NCI-H2171 treated with DMSO at 0.1 percent for 48 hours (cell line): ENCODE measurements at regions not wholly inside any gene's neighbourhood (a gene's known extent, or its start where the extent isn't known, plus 50 kb on each side); places are given as distances from the start of the nearest gene placed in this dataset.
"Not testable (repeated sequence)": the region's sequence is repeated elsewhere in the genome, so short reads cannot be mapped to it uniquely, and the experiment has no call there.

ENCODE experiments used
- DNase-seq: peaks from one replicate; lab custom pipeline; 2025; lab: John Stamatoyannopoulos, UW

DNA sequence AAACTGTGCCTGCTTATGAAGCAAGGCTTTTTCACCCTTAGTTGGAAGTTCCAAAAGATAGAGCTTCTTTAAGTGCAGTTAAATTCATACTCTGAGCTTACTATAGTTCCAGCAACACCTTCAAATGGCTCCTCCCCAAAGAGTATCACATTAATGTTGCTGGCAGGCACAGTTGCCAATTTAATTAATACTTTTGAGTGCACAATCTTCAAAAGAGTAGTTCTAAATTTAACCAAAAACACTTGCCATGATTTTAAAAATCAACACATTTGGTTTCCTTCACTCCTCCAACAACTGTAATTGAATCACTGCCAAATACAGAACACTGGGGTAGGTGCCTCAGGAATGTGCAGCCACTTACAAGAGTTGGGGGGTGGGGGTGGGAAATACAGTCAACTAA, 150.6 kb upstream of the UBE2E3 start:
- DNase-seq, result no peak

DNA sequence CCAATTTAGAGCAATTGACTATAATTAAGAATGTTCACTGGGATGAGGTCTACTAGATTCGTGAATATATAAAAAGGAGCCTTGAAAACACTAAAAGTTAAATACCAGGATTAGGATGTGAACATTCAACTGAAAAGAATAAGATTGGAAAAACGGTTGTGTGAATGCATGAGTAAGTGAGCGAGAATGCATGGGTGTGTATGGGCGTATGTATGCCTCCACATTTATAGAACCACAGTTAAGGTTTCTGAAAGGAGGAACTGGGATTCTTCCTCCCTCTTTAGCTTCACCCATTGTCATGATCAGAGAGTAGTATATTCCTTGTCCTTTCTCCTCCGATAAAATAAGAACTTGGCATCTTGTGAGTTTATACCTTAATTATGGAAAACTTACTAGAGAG, 151.1 kb upstream of the UBE2E3 start:
- no peak for DNase-seq

DNA sequence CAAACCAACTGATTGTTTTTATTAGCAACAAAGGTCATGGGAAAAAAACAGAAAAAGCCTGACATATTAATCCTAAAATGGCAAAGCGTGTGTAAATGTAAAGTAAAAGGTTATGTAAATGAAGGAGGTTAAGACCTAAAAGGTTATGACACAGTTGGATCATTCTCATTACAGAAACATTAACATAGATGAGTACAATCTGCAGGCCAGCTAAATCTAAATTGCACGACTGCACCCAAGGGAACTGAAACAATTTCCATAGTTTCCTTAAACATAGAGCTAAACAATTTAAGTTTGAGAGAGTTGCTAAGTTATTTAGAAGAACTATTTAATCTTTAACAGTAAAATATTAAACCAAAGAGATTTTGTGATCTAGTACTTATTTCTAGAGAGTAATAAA, 151.6 kb upstream of the UBE2E3 start:
- DNase-seq, result no peak

DNA sequence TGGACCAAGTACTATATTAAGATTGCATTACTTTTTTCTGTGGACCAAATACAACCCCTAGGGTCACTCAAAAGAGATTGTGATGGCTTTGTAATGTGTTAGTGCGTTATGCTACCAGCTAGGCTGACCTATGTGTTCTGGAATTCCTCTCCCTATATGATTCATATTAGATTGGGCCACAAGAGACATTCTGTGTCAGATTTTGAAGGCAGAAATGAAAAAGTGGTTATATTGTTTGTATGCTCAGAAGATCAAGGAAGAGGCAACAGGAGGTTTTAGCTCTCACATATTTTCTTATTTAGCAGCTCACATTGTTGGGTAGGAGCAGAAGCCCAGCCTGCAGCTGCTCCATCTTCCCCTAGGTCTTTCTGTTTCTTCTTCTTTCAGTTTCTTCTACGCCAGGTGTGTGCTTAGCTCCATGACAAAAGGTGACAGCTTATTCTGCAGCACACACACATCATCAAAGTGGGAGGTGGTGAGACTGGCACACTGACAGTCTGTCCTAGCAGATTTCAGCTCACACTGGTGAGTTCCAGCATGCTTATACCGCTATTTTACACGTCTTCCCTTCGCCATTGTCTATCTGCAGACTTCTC, 156.8 kb upstream of the UBE2E3 start:
- DNase-seq, result no peak

DNA sequence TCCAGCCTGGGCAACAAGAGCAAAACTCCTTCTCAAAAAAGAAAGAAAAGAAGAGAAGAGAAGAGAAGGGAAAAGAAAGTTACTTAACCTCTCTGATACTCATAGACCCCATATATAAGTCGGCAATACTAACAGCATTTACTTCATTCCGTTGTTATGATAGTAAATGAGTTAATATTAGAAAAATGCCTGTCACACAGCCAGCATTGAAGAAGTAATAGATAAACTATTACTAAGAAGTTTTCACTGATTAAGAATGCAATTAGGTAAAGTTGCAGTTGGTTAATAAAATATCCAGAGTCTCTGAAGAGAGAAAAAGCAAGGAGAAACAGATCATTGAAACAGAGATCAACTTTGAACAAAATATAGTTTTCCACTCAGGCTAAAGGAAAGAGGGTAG, 161.3 kb upstream of the UBE2E3 start:
- no peak for DNase-seq

DNA sequence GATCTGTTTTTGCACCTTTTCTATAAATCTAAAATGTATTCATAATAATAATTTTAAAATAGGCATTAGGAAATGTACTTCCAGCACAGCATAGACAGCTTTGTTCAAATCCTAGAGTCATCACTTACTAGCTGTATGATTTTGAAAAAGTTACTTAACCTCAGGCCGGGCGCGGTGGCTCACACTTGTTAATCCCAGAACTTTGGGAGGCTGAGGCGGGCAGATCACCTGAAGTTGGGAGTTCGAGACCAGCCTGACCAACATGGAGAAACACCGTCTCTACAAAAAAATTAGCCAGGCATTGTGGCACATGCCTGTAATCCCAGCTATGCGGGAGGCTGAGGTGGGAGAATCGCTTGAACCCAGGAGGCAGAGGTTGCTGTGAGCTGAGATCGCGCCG, 161.7 kb upstream of the UBE2E3 start:
- not testable (repeated sequence) for DNase-seq

DNA sequence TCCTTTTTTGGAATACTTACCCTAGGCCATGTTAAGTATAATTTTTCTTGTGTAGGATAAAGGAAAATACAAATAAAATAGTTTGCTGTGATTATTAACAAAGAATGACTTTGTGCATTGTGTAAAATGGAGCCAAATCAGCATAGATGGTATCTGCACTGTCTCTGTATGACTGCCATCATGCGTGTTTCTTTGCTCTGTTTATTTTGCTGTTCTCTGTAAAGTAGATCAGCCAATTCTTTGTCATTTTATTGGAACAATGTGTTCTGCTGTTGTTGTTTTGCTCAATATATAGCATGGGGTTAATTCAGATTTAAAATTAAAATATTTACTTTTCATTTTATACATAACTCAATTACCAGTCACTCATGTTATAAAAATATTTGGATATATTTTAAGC, 181.3 kb upstream of the UBE2E3 start:
- no peak for DNase-seq

DNA sequence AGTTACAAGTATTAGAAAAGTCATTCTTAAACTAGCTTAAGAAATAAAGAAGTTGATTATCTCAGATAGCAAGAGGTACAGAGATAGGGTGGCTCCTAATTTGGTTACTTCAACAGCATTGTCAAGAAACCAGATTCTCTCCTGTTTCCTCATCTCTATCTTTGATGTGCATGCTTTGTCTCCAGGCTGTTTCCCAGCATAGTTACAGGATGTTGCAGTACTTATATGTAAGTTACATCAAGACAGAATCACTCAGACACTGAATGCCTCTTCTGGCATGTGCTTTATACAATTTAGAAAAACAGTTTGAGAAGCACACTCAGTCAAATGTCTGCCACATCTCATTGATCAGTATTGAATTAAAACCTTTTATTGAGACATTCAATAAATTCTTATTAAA, 189.5 kb upstream of the UBE2E3 start:
- no peak for DNase-seq

DNA sequence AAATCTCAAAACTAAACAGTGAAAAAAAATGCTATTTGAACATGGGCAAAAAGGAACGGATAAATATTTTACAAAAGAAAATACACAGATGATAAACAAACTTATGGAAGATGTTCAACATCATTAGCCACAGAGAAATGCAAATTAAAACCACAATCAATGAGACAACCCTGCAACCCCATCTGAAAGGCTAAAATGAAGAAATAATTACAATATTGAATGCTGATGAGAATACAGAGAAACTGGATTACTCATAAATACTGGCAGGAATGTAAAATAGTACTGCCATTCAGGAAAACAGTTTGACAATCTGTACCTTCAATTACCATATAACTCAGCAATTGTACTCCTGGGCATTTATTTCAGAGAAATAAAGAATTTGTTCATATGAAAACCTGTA, 193.1 kb upstream of the UBE2E3 start:
- no peak for DNase-seq

DNA sequence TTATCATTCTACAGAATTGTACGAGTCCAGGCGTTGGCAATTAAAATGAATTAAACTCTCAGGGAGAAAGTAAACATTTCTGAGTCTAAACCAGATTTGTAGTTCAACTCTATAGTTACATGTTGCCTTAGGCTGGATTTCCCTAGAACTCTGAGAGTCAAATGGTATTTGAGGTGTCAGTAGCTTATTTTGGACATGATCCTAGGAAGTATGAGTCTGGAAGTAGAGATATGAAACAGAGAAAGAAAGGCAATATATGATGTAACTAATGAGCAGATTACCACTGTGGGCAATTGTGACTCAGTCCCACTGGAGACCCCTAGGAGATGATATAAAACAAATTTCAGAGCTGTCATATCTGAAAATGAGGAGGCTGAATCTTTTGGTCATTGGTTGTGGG, 199.1 kb upstream of the UBE2E3 start:
- DNase-seq, result no peak

DNA sequence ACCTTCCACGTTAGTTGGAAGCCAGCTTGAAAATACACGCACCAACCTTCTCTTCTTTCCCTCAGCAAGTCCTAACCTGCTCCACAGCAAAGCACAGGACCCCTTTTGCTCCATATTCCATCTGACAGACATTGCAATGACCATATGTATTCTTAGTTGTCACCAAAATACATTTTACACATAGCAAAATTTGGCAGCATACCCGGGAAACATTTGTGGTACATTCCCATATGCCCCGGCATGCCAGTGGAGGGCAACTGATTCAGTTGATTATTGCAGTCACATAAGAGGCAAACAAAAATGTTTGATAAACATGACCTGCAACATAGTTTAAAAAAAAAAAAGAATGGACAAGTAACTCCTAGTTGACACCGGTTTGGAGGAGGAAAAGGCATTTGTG, 202.1 kb upstream of the UBE2E3 start:
- peak; percentile 95 for DNase-seq

DNA sequence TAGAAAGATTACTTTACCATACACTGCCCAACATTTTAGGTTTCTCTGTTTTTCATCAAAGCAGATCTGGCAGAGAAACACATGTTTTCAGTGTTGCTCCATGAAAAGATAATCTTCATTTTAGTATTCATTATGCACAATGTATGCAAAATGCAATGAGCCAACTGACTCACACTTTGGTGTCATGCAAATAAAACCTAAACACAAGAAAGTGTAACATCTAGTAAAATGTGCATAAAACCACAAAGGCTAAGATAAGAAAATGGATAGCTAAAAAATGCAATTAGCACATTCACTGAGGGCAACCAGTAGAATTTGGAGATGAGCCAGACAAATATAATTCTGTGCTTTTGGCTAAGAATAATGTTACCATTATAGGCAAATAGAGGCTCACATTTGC, 203.5 kb upstream of the UBE2E3 start:
- peak; percentile 14 for DNase-seq

DNA sequence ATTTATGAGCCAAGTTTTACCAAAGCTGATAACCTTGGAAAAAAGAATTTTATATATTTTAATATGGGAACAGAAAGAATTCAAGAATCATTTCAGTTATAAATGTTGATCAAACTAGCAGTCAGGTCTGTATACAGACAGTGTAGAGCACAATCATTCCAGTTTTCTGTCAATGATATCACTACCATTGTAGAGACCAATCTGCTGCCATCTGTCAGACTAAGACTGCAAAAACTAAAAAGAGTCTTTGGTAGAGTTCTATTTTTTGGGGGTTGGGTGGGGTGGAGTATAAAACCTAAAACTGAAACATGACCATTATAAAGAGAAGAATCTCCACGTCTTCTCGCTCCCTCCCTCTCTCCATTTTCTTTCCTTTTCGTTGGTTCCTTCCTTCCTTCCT, 204.7 kb upstream of the UBE2E3 start:
- peak; percentile 54 for DNase-seq

DNA sequence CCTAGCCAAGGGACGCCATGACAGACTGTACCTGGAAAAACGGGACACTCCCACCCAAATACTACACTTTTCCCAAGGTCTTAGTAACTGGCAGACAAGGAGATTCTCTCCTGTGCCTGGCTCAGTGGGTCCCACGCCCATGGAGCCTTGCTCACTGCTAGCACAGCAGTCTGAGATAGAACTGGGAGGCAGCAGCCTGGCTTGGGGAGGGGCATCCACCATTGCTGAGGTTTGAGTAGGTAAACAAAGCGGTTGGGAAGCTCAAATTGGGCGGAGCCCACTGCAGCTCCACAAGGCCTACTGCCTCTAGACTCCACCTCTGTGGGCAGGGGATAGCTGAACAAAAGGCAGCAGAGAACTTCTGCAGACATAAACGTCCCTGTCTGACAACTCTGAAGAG, 215.1 kb upstream of the UBE2E3 start:
- not testable (repeated sequence) for DNase-seq

DNA sequence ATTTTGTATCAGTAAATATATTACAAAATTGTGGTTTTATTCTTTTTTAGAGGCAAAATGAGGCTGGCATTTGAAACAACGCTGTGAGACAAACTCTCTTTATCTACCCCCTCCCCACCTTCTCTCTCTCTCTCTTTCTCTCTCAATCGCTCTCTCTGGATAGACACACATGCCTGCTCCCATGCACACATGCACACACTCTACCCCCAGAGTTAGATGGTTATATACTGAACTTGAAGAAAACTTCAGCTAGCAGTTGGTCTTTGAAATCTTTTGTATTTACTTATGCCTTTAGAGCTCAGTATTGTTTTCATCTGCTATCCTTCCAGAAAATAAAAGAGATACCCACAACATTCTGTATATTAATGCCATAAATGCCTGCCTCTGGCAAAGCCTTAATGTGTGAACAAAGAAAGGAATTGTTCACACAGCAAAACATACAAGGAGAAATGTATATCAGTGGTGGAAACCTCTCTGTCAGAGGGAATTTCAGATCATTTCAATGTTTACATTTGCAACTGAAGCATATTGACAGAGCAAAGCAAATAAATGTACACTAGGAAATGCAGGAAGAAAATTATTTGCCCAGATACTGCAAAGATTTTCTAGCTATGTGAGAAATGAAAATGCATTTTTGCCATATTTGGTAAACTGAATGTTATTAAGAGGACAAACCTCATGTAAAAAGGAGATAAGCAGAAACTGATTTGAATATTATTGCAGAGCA, 217.0 kb upstream of the UBE2E3 start:
- no peak for DNase-seq

DNA sequence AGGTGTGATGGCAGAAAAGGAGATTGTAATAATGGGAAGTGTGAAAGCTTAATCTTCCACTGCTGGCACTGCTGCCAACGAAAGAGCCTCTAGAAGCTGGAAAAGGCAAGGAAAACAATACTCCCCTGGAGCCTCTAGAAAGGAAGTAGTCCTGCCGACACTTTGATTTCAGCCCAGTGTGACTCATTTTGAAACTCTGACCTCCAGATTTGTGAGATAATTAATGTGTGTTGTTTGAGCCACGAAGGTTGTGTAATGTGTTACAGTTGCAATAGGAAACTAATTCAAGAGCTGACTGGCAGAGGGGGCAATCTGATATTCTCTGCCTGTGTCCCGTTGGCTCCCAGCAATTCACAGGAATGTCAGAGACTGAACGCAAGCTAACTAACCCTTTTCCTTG, 219.2 kb upstream of the UBE2E3 start:
- no peak for DNase-seq

DNA sequence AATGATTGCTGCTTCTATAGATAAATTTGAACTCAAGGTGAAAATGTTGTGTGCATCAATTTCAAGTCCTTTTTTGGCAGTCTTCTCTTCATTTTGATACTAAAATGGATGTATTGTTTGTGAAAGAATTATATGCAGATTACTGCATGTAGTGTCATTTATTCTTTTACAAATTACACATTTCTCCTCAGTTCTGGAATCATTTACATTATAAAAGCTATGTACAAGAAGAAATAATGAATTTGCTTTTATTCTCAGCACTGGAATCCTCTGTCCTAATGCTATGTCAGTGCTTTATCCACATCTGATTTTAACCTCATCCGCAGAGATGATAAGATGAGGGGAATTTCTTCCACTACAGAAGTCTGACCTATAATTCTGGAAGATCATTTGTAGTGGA, 220.8 kb upstream of the UBE2E3 start:
- DNase-seq, result no peak

DNA sequence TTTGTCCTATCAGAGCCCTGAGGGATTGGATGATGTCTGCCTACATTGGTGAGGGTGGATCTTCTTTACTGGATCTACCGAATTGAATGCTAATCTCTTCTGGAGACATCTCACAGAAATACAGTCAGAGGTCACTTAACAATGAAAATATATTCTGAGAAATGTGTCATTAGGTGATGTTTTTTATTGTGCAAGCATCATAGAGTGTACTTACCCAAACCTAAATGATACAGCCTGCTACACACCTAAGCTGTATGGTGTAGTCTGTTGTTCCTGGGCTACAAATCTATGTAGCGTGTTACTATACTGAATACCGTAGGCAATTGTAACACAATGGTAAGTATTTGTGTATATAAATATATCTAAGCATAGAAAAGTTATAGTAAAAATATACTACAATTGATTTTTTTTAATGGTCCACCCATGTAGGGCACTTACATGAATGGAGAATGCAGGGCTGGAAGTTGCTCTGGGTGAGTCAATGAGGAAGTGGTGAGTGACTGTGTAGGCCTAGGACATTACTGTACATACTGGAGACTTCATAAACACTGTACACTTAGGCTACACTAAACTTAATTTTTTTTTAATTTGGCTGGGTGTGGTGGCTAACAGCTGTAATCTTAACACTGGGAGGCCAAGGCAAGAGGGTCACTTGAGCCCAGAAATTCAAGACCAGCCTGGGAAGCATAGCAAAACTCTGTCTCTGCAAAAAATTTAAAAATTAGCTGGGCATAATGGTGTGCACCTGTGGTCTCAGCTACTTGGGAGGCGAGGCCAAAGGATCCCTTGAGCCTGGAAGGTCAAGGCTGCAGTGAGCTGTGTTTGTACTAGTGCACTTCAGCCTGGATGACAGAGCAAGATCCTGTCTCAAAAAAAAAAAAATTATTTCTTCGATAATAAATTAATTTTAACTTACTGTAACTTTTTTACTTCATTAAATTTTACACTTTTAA, 226.3 kb upstream of the UBE2E3 start:
- no peak for DNase-seq

DNA sequence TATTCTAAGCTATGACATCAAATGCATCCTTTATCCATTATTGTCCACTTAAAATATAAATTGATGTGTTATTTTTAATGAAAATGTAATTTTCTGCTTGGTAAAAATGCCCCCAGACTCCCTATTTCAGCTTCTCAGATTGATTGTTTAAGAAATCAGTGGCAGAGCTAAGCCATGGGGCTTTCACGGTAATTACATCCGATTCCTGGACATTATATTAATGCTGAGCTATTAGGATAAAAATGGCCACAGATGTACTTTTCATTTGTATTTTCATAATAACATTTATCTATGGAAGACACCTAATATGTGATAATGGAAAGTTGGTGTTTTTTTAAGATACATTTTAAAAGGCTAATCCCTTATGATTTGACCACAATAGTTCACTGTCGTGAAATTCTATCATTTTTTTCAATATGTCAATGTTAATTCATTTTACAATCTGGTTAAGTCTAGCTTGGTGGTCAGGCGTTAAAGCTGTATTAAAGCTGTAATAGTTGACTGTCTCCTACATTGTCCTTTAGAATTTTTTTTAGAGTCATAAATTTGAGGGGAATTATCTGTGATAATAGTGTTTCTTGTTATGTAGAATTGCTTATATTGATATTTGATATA, 229.0 kb upstream of the UBE2E3 start:
- no peak for DNase-seq

DNA sequence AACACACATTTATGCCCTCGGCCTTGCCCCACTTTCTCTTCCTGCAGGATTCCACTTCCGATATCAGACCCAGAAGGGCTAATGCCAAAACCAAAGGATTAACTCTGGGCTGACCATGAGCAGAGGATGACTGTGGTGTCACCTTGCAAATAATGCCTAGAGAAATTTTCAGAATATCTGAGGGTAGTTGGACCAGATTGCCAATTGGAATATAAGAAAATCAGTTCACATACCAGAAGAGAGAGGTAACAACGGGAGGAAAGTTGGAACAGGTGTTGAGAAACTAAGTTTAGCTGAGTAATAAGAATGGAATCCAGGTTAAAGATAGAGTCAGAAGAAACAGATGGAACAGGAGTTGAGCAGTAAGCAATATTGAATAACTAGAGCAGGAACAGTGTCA, 232.7 kb upstream of the UBE2E3 start:
- DNase-seq, result no peak

DNA sequence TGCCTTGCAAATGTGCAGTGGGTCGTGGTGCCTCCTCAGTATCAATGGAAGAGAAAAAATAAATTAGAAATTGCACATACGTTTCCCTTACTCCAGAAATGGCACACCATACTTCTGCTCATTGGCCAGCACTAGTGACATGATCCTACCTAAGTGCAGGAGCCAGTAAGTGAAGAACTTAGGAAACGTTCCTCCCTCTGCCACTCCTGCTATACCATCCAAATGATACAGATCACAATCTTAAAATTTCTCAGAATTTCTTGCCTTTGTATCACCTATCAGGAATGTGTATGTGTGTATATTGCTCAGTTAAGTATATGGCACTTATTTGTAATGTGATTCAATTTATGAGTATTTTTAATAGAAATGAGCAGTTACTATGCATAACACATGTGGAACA, 237.0 kb upstream of the UBE2E3 start:
- no peak for DNase-seq

DNA sequence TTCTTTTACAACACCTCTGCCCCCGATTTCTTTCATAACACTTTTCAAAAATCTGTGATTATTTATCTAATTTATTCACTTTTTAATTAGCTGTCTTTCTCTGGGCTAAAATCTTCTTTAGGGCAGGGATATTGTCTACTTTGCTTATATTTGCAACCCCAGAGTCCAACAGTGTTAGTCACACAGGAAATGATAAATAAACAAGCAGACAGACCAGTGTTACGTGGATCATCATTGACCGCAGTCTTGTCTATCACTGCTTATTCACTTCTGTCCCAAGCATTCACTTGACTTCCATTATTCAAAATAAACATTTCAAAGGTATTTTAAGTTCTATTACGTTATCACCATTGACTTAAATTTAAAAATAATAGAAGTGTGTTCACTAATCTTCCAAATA, 237.6 kb upstream of the UBE2E3 start:
- DNase-seq, result no peak

DNA sequence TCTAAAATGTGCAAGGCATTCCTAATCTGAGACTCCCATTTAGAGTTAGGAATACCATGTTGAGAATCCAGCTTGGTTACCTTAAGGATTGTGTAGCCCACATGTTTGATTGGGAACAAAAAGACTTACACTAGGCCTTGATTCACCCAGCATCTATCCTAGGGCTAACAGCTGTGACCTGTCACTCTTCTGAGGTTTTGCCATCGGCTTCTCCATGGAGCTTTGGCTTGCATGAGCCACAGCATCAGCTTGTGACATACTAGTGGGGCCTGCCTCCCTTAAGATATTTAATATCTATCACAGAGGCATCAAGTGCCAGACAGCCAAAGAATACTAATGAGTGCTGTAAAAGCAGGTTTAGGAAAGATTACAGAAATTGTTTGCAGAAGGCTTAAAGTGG, 241.3 kb upstream of the UBE2E3 start:
- DNase-seq, result no peak
